Hepatocyte (in vitro differentiated cells): ENCODE measurements at regions not wholly inside any gene's neighbourhood (a gene's known extent, or its start where the extent isn't known, plus 50 kb on each side); places are given as distances from the start of the nearest gene placed in this dataset.

Experiments
- DNase-seq: peaks from one replicate; pipeline ENCODE4 v3.0.0-alpha.2; 2016; ENCODE audit warnings: low spot score
- H2AFZ ChIP-seq: fragments of 200-600 bp; sonication (generic); 2 replicates; pipeline ENCODE4 v1.6.0; 2016; ENCODE audit warnings: antibody characterized with exemption, mild to moderate bottlenecking
- H3K27ac ChIP-seq: fragments of 200-600 bp; sonication (generic); 2 replicates; pipeline ENCODE4 v1.5.1; 2016; ENCODE audit warnings: mild to moderate bottlenecking
- H3K27me3 ChIP-seq: fragments of 200-600 bp; sonication (generic); 2 replicates; pipeline ENCODE4 v1.6.1; 2016
- H3K36me3 ChIP-seq: fragments of 200-600 bp; sonication (generic); replicated peaks from 2 replicates; pipeline ENCODE4 v1.5.1; 2016; ENCODE audit warnings: low read depth; ENCODE audit not compliant: insufficient read depth
- H3K4me1 ChIP-seq: fragments of 200-600 bp; sonication (generic); 2 replicates; pipeline ENCODE4 v1.5.1; 2016; ENCODE audit warnings: mild to moderate bottlenecking, moderate library complexity; ENCODE audit not compliant: insufficient read depth
- H3K4me2 ChIP-seq: fragments of 200-600 bp; sonication (generic); 2 replicates; pipeline ENCODE4 v1.6.0; 2016
- H3K4me3 ChIP-seq: fragments of 200-600 bp; sonication (generic); 2 replicates; pipeline ENCODE4 v1.5.1; 2016; ENCODE audit warnings: mild to moderate bottlenecking
- H3K79me2 ChIP-seq: fragments of 200-600 bp; sonication (generic); 2 replicates; pipeline ENCODE4 v1.6.0; 2017; ENCODE audit warnings: mild to moderate bottlenecking
- H3K9me2 ChIP-seq: fragments of 200-600 bp; sonication (generic); replicated peaks from 2 replicates; pipeline ENCODE4 v1.6.0; 2017; ENCODE audit warnings: mild to moderate bottlenecking; ENCODE audit not compliant: insufficient read depth
- H3K9me3 ChIP-seq: fragments of 200-600 bp; sonication (generic); 2 replicates; pipeline ENCODE4 v1.5.1; 2016; ENCODE audit warnings: low read depth, mild to moderate bottlenecking
- H4K20me1 ChIP-seq: fragments of 200-600 bp; sonication (generic); 2 replicates; pipeline ENCODE4 v1.6.0; 2016; ENCODE audit warnings: mild to moderate bottlenecking; ENCODE audit not compliant: insufficient read depth, poor library complexity, severe bottlenecking
- CTCF ChIP-seq: fragments of 200-600 bp; sonication (generic); IDR thresholded peaks from 2 replicates; pipeline ENCODE4 v1.5.1; 2016; ENCODE audit warnings: antibody characterized with exemption, mild to moderate bottlenecking; ENCODE audit not compliant: poor library complexity
- EZH2 ChIP-seq: fragments of 200-600 bp; sonication (generic); IDR thresholded peaks from 2 replicates; pipeline ENCODE4 v1.6.1; 2016; ENCODE audit warnings: antibody characterized with exemption, mild to moderate bottlenecking, borderline replicate concordance
- EZH2phosphoT487 ChIP-seq: fragments of 200-600 bp; sonication (generic); IDR thresholded peaks from one replicate; pipeline ENCODE4 v1.6.1; 2018; ENCODE audit warnings: antibody characterized with exemption, mild to moderate bottlenecking, low read depth, moderate library complexity; ENCODE audit not compliant: unreplicated experiment, severe bottlenecking
- WGBS: methylation state at CpG from one replicate; pipeline ENCODE4 v1.1.6; 2016; ENCODE audit warnings: low lambda C conversion rate; ENCODE audit errors: missing lambda C conversion rate; 5-methylcytosine and 5-hydroxymethylcytosine counted together

- Histone ChIP-seq H3K9me2 (no peaks in the 10 kb centered on the region), H3K27ac (no peak overlapping the region), H3K79me2 (no peaks in the 10 kb centered on the region), H3K9me3 (no peaks in the 10 kb centered on the region), H3K4me3 (no peak overlapping the region), H2AFZ (no peak overlapping the region), H3K4me1 (no peaks in the 10 kb centered on the region), H3K4me2 (no peak overlapping the region), H3K36me3 (no peaks in the 10 kb centered on the region), H4K20me1 (no peaks in the 10 kb centered on the region), H3K27me3 (no peaks in the 10 kb centered on the region)
- DNase-seq: no peak
- 45% methylated on average over 2 of the region's 2 CpGs for WGBS
- TF ChIP-seq EZH2phosphoT487: no peak
- no peak for TF ChIP-seq CTCF
- TF ChIP-seq EZH2: no peak
Observed at GRCh38 chr5:155254399-155254798, 240.8 kb downstream of the KIF4B start.

- H3K4me1 ChIP-seq: no peaks in the 10 kb centered on the region
- TF ChIP-seq EZH2phosphoT487: no peak
- TF ChIP-seq CTCF: no peak
- no peak for TF ChIP-seq EZH2
- H3K27me3 ChIP-seq: peaks cover 2% of the 10 kb centered on the region
- no peak overlapping the region for H3K27ac ChIP-seq
- no peak for DNase-seq
- no peak overlapping the region for H3K4me2 ChIP-seq
- no peaks in the 10 kb centered on the region for H3K79me2 ChIP-seq
- H3K4me3 ChIP-seq: no peak overlapping the region
- H4K20me1 ChIP-seq: no peaks in the 10 kb centered on the region
- no peak overlapping the region for H2AFZ ChIP-seq
- no peaks in the 10 kb centered on the region for H3K9me2 ChIP-seq
- 78% methylated on average over 6 of the region's 6 CpGs for WGBS
- no peaks in the 10 kb centered on the region for H3K36me3 ChIP-seq
- no peaks in the 10 kb centered on the region for H3K9me3 ChIP-seq
Observed at GRCh38 chr5:155258161-155258560, 244.6 kb downstream of the KIF4B start.

GRCh38 chr5:155259648-155260047 lies 246.1 kb downstream of the KIF4B start:
- TF ChIP-seq EZH2phosphoT487 (no peak), EZH2 (no peak), CTCF (no peak)
- Histone ChIP-seq H3K4me3 (no peak overlapping the region), H4K20me1 (no peaks in the 10 kb centered on the region), H2AFZ (no peak overlapping the region), H3K4me2 (no peak overlapping the region), H3K79me2 (no peaks in the 10 kb centered on the region), H3K27ac (no peak overlapping the region), H3K9me3 (no peaks in the 10 kb centered on the region), H3K36me3 (no peaks in the 10 kb centered on the region), H3K4me1 (no peaks in the 10 kb centered on the region), H3K27me3 (peaks cover 10% of the 10 kb centered on the region), H3K9me2 (no peaks in the 10 kb centered on the region)
- no peak for DNase-seq
- WGBS: 83% methylated on average over 5 of the region's 5 CpGs

- H3K27me3 ChIP-seq: peaks cover 11% of the 10 kb centered on the region
- no peak overlapping the region for H2AFZ ChIP-seq
- WGBS: 67% methylated on average over 3 of the region's 3 CpGs
- no peak for TF ChIP-seq EZH2
- TF ChIP-seq CTCF: peak; percentile 33
- no peaks in the 10 kb centered on the region for H3K36me3 ChIP-seq
- H3K9me3 ChIP-seq: no peaks in the 10 kb centered on the region
- no peak overlapping the region for H3K27ac ChIP-seq
- H3K9me2 ChIP-seq: no peaks in the 10 kb centered on the region
- H3K4me2 ChIP-seq: no peak overlapping the region
- DNase-seq: peak; percentile 46
- H4K20me1 ChIP-seq: no peaks in the 10 kb centered on the region
- H3K4me3 ChIP-seq: no peak overlapping the region
- no peaks in the 10 kb centered on the region for H3K79me2 ChIP-seq
- no peaks in the 10 kb centered on the region for H3K4me1 ChIP-seq
Observed at GRCh38 chr5:155260798-155261197, 247.2 kb downstream of the KIF4B start.
